SIG-M5 (cell line): ENCODE measurements at regions not wholly inside any gene's neighbourhood (a gene's known extent, or its start where the extent isn't known, plus 50 kb on each side); places are given as distances from the start of the nearest gene placed in this dataset.

ENCODE experiments used
- DNase-seq: peaks from one replicate; lab custom pipeline; 2025; lab: John Stamatoyannopoulos, UW

DNA sequence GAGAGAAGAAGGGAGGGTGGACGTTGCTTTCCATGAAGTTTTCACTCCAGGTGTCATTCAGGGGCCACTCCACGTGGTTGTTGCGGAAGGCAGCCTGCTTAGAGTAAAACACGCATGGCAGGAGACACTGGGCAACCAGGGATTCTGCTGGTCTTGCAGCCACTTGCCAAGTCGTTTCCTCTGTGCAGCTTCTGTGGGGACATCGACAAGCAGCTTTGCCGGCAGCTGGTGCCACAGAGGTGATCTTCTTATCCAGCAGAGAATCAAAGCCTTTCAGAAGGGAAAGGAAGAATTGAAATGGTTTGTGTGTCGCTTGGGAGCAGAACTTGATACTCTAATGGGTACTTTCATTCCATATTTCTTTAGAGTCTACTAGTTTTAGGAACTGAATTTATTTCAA lies 867.1 kb upstream of the TENM3 start:
- no peak for DNase-seq

DNA sequence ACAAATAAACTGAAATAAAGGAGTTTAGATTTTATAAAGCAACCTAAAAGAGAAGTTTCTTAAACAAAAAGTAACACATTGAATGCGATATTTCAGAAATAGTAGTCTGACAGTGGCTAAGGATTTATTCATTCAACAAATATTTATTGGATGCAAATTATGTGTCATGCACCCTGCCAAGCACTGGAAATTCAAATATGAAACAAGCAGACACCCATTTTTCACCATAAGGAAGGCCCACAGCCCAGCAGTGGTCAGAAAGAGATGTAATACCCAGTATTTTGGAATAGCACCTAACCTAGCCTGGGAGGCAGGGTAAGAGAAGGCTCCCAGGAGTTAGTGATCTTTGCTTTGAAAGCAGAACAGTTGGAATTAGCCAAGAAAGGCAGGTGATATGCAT lies 855.1 kb upstream of the TENM3 start:
- DNase-seq, result no peak

DNA sequence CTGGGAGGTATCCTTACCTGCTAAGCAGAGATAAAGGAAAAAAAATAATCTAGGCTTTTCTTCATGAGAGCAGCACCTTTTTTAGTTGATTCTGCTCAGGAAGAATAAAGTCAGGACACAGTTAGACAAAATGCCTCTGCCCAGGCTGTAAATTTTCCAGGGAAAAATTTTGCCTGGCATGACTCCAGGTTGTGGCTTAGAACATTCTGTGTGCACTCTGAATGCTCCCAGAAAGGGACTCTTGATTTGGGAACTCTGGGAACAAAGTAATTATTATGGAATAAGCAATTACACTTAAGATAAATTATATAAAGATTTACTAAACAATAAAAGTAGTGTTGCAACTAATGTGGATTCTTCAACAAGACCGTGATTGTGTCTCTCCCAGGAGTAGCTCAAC lies 826.2 kb upstream of the TENM3 start:
- DNase-seq, result no peak

DNA sequence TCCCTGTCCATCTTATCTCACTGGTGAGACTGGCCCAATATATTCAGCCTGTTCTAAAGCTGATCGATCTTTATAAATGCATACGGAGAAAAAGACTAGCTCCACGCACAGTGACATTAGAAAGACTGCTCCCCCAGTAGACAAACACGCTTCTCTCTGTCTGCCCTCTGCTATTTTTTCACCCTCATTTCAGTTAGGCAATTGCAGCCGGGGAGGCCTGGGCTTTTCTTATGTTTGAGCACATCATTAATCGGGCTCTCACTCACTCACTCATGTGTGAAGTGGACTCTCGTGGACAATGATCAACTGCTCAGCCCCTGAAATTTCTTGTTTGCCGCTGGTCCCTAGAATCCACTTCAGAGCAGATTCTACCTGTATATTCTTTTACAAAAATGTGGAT lies 824.7 kb upstream of the TENM3 start:
- no peak for DNase-seq

DNA sequence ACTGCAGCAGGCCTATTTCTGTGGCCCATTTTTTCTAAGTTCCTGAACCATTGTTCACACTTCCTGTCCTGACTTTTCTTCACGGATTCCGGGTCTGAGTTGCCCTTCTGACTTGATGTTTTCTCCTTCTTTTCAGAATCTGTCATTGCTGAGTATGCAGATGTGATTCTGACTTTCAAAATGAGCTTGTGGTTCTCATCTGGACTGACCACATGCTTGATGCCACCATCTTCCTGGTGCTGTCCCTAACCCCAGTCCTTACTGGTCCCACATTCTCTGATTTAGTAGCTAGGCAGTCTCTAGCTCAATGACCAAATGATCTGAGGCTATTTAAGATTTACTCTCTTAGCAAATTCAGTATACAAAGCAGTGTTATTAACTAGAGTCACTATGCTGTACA lies 822.3 kb upstream of the TENM3 start:
- DNase-seq, result no peak

DNA sequence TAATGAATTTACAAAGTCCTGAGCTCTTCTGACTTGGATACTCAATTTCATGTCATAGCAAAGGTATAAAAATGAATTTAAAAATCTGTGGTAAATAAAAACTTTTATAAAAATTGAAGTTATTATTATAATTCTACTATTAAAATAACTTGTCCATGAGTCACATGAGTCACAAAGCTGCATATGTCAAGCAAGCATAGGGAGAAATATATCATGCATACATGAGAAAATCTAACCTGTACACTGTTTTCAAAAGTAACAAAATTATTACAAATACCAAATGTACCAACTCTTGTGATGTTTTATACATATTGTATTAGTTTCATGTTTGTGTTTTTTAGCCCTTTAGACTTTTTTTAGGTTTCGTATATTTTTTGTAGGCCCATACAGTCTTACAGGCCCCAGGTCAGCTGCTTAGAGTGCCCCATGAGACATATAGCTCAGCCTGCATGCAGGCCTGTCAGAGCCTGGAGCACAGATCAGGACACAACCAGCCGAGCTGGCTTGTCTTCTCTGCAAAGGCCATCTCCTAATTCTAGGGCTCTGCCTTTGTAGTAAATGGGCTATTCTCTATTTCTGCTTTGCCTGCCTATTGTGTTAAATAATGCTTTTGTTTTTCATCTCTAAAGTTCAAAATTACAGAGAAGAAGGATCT lies 818.7 kb upstream of the TENM3 start:
- no peak for DNase-seq

DNA sequence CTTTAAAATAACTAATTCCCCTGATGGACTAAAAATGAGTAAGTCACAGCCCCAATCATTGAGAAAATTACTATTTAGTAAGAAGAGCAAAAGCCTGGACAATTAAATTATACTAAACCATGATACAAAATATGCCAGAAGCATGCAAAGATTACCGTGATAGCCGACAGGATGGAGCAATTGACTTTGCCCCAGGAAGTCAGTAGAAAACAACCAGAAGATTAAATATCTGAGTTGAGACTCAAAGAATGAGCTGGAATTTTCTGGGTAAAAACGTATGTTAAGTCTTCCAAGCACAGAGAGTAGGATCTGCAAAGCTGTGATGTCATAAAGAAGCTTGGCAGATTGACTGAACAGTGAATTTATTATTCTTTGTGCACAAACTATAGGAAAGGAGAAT lies 816.1 kb upstream of the TENM3 start:
- DNase-seq, result no peak

DNA sequence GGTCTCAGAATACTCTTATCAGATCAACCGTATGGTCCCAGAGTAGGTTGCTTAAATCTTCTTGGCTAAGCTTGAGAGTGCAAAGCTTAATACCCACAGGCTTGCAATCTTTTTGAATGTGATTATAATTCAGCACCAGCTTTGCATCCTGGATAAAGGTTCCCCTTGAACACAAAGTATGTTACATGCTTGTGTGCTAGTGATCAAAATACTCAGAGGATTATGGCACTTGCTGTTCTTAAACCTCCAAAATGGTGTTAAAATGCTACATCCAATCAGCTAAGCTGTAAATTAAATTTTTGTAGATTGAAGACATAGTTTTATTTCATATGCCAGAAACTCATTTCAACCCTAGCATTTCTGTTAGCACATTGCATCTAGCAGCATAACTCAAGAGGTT lies 812.2 kb upstream of the TENM3 start:
- DNase-seq, result no peak

DNA sequence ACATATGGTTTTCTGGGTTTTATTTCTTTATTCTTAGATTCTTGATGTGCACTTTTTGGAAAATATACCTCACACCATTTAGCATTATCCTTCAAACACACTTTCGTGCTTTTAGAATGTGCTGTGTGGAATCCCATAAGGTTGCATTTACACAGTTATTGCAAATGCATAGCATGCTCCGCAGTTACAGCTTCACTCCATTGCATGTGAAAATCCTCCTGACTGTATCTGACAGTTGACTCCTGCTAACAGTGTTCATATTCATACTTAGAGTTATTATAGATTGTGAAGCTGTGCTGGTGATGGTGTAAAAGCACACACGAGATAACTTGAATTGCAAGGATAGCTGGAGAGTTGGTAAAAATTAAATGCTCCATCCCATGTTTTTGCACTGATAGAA lies 811.5 kb upstream of the TENM3 start:
- no peak for DNase-seq

DNA sequence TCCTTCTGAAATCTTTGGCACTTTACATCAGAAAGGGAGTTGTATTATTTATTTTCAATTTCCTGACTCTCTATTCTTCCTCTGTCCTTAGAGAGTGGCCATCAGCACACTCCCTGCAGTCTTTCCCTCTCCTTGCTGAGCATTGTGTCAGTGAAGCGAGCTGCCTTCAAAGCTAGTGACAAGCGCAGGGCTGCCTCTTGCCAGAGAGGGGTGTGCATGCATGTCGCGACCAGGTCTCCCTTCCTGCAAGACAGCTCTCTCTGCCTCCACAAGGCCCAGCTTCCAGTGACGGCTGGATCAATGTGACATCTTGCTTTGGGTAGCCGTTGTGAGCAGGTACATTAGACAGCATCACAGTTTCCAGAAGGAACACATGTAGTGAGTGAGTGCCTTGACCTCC lies 810.9 kb upstream of the TENM3 start:
- no peak for DNase-seq

DNA sequence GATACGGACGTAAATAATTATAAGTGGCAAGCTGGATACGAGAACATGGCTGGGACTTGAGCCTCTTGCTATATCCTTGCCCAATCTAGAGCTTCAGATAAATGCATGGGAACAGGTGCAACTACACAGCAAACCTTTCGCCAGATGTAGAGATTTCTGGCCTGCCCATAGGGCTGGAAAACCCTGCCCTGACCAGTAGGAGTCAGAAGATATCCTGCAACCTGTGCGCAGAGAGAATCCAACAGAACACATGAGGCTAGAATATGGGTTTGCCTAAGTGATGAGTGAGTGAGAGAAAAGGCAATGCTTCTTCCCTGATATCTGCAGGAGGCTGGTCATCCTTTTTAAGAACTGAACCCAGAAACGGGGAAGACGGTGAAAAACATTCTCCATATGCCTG lies 805.3 kb upstream of the TENM3 start:
- DNase-seq, result no peak

DNA sequence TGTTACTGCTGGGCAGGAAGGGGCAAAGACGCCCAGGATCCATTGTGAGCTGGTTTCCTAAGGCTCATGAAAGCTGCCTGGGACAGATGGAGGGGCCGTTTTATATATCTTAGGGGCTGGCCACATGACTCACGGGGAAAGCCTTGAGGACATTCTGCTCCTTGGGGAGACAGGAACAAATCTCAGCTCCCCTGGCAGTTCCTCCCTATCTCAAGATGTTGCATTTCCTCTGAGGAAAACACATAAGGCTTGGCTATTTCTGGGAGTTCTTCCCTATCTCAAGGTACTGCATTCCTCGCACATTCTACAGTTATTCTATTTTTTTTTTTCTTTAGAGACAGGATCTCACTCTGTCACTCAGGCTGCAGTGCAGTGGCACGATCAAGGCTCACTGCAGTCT lies 804.6 kb upstream of the TENM3 start:
- DNase-seq, result no peak

DNA sequence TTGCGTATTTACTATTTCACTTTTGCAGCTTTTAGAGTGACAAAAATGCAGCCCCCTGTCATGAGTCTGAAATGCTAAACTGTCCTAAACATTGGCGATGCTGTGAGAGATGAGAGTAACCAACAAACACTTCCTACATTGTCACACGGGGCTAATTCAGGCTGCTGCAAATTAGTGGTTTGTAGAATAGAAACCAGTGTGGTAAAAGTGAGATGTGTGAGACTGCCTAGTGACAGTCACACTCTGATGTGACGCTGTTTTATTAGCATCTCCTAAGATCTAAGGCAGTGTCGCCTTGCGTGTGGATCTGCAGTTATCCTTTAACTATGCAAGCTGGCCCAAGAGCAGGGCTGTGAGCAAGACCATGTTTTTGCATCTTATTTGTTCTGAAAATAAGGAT lies 800.2 kb upstream of the TENM3 start:
- no peak for DNase-seq

DNA sequence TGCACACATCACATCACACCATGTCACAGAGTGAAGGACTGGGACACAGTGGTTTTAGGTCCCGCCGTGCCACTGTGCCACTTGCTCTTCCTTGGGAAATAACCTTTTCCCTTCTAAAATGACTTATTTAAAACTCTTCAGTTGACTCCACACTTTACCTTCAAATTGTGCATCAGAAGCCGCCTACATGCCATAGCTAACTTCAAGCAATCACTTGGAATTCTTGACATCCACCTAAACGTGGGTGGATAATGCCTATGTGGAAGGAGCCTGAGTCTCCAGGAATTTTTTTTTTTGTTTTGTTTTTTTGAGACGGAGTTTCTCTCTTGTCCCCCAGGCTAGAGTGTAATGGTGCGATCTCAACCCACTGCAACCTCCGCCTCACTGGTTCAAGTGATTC lies 777.4 kb upstream of the TENM3 start:
- DNase-seq, result no peak

DNA sequence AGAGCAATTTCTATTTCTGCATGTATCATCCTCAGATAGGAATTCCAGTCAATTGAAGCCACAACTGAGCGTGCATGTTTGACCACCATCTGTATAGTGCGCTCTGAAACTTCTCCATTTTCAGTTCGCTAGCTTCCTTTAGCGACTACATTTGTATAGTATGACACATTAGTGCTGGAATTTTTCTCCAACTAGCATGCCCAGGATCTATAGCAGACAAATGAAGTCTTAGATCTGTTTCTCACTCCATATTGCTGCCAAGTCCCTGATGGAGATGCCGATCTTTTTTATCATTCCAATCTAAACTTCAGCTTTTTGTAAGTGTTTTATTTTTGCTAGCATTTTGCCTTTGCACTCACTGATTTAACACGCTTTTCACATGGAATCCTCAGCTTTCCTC lies 774.8 kb upstream of the TENM3 start:
- DNase-seq, result no peak

DNA sequence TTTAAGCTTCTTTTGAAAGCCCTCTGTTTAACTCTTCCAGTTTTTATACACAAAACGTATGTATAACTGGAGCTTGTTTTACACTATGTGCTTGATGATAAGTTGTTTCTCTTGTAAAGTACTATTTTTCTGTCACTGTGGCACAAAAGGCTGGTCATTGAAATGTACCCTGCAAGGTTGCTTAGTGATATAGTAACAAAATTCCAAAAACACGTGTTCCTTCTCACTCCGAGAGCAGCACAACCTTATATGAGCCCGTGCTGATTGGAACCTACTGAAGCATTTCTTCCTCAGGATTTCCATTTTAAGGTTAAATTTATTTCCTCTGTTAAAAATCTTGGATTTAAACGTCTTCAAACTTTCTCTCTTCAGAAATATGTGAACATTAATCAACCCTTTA lies 772.9 kb upstream of the TENM3 start:
- DNase-seq, result no peak

DNA sequence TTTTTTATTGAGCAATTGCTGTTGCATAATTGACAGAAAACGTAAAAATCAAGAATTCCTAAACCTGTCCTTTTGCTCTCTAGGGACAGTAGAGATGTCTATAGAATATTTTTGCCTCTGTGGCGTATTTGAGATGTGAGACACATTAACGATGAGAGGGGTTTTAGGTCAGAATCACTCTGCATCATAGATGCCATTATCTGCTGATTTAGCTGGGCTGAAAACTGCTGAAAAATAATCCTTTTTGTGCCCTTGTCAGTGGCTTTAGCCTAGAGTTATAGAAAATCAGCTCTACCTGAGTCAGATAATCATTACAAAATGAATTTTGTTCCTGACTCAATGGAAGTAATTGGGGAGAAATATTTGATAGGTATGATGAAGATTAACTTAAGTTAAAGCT lies 767.8 kb upstream of the TENM3 start:
- no peak for DNase-seq

DNA sequence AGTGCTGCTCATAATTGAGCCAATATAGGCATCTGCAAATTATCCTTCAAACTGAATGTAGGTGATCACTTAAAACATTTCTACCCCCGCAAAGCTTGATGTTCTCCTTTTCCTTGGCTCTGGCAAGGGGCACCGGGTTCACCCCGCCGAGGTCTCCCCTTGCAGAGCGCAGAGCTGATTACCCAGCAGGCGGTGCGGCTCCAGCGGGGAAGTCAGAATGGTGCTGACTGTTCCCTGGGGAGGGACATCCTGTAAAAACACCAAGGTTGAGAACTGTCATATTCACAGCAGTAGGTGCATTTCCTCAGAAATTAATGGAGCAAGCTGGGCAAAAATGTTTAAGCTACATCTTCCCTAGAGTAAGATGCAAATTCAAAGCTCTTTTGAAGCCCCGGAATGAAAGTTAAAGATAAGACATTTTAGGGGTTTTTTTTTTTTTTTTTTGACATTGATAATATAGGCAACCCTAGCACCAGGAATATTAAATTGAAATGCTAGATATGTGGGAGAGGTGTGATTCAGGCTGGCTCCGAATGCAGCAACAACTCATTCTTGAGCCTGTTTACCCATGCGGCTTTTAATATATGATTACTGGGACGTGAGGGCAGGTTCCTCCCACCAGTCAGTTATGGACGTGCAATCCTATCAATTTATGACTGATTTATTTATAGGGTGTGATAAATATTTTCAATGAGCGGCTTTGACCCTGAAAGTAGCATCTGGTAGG lies 767.3 kb upstream of the TENM3 start:
- no peak for DNase-seq

DNA sequence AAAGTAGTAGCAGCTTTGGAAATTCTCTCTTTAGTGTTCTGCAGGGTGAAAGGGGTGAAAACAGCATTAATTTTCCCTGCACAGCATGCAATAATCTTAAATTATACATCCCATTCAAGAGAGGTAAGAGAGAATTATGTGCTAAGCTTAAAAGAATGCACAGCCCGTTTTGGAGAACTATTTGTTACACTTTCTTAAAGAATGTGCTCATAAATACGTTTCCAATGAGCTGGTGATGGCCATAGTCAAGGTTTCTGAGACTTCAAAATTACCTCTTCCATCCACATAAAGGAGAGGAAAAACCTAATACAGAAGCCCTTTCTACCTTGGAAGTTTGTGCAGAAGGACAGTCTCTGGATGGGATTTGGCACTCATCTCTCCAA lies 766.7 kb upstream of the TENM3 start:
- no peak for DNase-seq

DNA sequence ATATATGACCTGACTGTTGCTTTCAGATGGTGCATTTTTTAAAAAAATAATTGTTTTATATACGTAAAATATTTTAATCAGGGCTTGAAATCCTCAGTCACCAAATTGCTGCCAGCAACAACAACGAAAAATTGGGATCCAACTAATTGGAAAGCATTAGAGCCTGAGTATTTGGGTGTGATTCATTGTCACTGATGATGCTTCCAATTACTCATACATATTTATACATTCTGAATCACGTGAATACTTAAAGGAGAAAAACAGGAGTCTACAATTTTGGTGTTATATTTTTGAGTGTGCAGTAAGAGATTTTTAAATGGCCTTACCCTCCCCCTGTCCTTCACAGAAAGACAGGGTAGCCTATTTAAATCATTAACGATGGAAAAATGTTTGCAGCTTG lies 765.6 kb upstream of the TENM3 start:
- DNase-seq, result no peak

DNA sequence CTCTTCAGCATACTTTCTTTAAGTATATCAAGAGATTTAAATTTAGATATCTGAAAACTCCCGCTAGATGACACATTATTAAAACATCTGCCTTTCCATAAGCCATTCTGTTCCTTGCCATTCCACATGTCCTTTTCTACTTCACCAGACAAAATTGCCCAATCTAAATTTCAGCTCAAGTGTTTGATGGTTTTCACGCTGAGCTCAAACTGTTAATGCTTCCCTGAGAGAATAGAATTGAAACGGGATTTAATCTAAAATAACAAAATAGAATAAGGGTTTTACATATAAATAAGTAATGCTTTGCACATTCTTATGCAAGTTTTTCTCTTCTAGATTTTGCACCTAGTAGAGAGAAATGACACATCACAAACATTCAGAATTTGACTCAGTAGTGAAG lies 764.5 kb upstream of the TENM3 start:
- no peak for DNase-seq

DNA sequence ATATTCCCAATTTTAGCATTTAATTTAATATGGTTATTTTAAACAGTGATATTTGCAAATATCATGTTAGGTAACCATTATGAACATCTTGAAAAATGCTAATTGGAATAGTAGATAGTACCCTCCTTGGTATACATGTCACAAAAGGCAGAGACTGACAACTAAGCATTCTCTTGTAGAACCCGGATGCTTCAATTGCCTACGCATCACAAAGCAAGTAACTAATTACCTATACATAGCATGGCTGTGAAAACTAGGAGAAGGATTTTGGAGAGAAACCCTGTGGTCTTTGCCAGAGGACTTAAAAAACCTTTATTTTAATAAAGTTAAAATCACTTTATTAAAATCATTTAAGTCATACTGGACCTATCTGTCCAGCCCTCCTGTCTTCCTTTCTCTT lies 764.1 kb upstream of the TENM3 start:
- no peak for DNase-seq

DNA sequence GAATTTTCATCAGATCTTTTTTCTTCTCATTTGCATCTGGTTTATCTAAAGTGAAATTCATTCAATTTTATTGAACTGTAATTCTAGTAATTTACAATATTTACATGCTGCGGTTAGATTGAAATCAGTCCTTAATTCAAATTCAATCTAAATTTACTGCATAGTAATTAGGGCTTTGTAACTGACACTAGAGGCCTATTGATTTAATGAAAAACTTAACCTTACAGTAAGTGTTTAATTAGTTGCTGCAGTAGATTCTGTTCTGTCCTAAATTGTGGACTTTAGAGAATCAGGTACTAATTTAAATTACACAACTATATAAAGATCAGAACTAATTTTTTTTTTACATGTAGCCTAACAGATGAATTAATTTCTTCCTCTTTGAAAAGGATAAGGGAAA lies 758.8 kb upstream of the TENM3 start:
- DNase-seq, result no peak

DNA sequence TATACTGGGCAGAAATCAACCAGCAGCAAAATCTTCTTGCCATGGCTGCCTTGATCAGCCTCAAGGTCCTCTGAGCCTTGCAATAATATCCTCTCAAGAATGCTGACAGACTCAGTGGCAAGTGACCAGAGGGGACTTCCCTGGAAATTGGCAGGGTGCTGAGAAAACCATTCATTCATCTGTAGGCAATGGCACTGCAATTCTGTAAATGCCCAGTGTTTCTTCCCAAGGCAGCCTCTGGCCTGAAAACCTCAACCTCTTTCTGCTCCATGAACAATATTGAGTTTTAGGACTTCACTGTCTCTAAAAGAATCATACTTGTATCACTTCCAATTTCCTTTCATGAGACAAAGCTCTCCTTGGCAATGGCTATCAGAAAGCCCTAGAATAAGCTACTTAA lies 754.3 kb upstream of the TENM3 start:
- DNase-seq, result no peak
